Natural killer cell (primary cell): ENCODE measurements at regions not wholly inside any gene's neighbourhood (a gene's known extent, or its start where the extent isn't known, plus 50 kb on each side); places are given as distances from the start of the nearest gene placed in this dataset.
"Not testable (repeated sequence)": the region's sequence is repeated elsewhere in the genome, so short reads cannot be mapped to it uniquely, and the experiment has no call there.

ENCODE experiments used
- ATAC-seq, 3 donors: fragments of 150-1000 bp in 2 of 3; fragments of 200-7000 bp in 1 of 3; cut with Tn5 transposase; 1 replicate in 1 of 3; 2 replicates in 2 of 3; pipeline ENCODE4 v1.10.0; 2021; ENCODE audit warnings: mild to moderate bottlenecking in 2 of 3, moderate library complexity in 2 of 3
- DNase-seq, 2 donors: peaks; one replicate each; pipeline versions ENCODE4 v3.0.0 to v3.0.0-alpha.2; 2013 to 2021; ENCODE audit warnings: mixed read lengths in 1 of 2
- H3K27ac ChIP-seq: one replicate; pipeline ENCODE4 v1.5.1; 2013; ENCODE audit warnings: mild to moderate bottlenecking, low read length
- H3K27me3 ChIP-seq: one replicate; pipeline ENCODE4 v1.6.1; 2013; ENCODE audit warnings: low read length; ENCODE audit not compliant: control insufficient read depth, insufficient read depth
- H3K36me3 ChIP-seq: one replicate; pipeline ENCODE4 v1.6.1; 2013; ENCODE audit warnings: low read length; ENCODE audit not compliant: control insufficient read depth, insufficient read depth
- H3K4me1 ChIP-seq: one replicate; pipeline ENCODE4 v1.6.1; 2013; ENCODE audit warnings: low read length; ENCODE audit not compliant: control insufficient read depth, insufficient read depth
- H3K4me3 ChIP-seq: one replicate; pipeline ENCODE4 v1.5.1; 2013; ENCODE audit warnings: low read length
- H3K9me3 ChIP-seq: one replicate; pipeline ENCODE4 v1.6.1; 2013; ENCODE audit warnings: low read length; ENCODE audit not compliant: control insufficient read depth, insufficient read depth
- H3K27ac Mint-ChIP-seq, 2 donors: one replicate each; pipeline ENCODE4 v1.8.0; 2022; ENCODE audit warnings: mild to moderate bottlenecking in 2 of 2, mixed read lengths in 2 of 2, moderate library complexity in 1 of 2
- H3K27me3 Mint-ChIP-seq, 2 donors: one replicate each; pipeline ENCODE4 v1.8.0; 2022; ENCODE audit warnings: low read depth in 2 of 2, mixed read lengths in 2 of 2
- H3K36me3 Mint-ChIP-seq: one replicate; pipeline ENCODE4 v1.8.0; 2022; ENCODE audit warnings: mixed read lengths
- H3K4me1 Mint-ChIP-seq, 2 donors: one replicate each; pipeline ENCODE4 v1.8.0; 2022; ENCODE audit warnings: mixed read lengths in 2 of 2
- H3K4me3 Mint-ChIP-seq: one replicate; pipeline ENCODE4 v1.8.0; 2022; ENCODE audit warnings: mild to moderate bottlenecking, moderate library complexity, mixed read lengths
- H3K9me3 Mint-ChIP-seq, 2 donors: one replicate each; pipeline ENCODE4 v1.8.0; 2022; ENCODE audit warnings: mixed read lengths in 2 of 2
- WGBS: methylation state at CpG from one replicate; pipeline ENCODE4 v1.1.7; 2013; ENCODE audit warnings: missing lambda C conversion rate; ENCODE audit not compliant: insufficient coverage; 5-methylcytosine and 5-hydroxymethylcytosine counted together
- intact Hi-C: fragments of 100-400 bp; cut with micrococcal nuclease; formaldehyde crosslinking; loops from one replicate; pipeline ENCODE4 v1.14.2; 2022
- TF ChIP-seq, protein P1 (sequence below): fragments of 200-600 bp; IDR thresholded peaks from one replicate; pipeline ENCODE4 v1.8.0; 2022; ENCODE audit warnings: antibody characterized with exemption

DNA sequence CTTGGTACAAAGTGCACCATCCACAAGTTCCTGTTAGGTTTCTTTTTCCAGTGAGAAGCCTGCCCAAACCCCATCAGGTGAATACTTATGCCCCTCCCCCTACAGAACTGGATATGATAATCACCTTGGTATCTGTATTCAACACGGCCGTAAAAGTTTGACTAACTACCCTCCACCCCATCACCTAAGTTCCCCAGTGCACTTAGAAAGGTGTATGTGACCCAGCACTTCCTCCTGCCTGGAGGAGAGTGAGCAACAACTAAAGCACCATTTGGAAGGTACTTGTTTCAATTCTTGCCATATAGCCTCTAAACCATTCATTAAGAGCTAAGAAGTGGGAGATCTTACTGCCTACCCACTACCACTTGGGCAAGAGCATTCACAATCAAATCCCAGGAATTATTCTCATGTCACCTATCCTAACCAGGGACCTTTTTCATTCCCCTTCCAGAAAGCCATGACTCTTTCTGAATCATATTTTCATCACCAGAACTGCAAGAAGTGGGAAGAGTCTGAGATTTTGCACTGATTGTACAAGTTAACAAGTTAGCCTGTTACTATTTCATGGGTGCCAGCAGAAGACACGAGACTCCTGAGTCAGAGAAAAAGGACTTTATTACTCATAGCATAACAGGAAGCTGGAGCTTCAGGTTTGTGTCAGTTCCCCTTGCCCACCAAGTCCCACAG is 53.5 kb upstream of the NDUFV2 start:
- no peak overlapping the region for H3K27ac ChIP-seq
- intact Hi-C loops, result no loop called here
- H3K36me3 ChIP-seq, result no peaks in the 10 kb centered on the region
- TF ChIP-seq, protein P1, sequence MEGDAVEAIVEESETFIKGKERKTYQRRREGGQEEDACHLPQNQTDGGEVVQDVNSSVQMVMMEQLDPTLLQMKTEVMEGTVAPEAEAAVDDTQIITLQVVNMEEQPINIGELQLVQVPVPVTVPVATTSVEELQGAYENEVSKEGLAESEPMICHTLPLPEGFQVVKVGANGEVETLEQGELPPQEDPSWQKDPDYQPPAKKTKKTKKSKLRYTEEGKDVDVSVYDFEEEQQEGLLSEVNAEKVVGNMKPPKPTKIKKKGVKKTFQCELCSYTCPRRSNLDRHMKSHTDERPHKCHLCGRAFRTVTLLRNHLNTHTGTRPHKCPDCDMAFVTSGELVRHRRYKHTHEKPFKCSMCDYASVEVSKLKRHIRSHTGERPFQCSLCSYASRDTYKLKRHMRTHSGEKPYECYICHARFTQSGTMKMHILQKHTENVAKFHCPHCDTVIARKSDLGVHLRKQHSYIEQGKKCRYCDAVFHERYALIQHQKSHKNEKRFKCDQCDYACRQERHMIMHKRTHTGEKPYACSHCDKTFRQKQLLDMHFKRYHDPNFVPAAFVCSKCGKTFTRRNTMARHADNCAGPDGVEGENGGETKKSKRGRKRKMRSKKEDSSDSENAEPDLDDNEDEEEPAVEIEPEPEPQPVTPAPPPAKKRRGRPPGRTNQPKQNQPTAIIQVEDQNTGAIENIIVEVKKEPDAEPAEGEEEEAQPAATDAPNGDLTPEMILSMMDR, result no peak
- no peak overlapping the region for H3K4me3 Mint-ChIP-seq
- no peak overlapping the region for H3K27ac Mint-ChIP-seq
- 80% methylated on average over 3 of the region's 3 CpGs for WGBS
- no peaks in the 10 kb centered on the region for H3K4me1 ChIP-seq
- H3K36me3 Mint-ChIP-seq, result no peaks in the 10 kb centered on the region
- H3K27me3 Mint-ChIP-seq, result peaks cover 7 to 19% of the 10 kb centered on the region in 2 donors
- H3K4me1 Mint-ChIP-seq, result peaks cover 0 to 7% of the 10 kb centered on the region in 2 donors
- no peak for DNase-seq
- no peak for ATAC-seq
- no peak overlapping the region for H3K4me3 ChIP-seq
- H3K9me3 Mint-ChIP-seq, result peaks cover 0 to 3% of the 10 kb centered on the region in 2 donors
- no peaks in the 10 kb centered on the region for H3K9me3 ChIP-seq
- H3K27me3 ChIP-seq, result no peaks in the 10 kb centered on the region

DNA sequence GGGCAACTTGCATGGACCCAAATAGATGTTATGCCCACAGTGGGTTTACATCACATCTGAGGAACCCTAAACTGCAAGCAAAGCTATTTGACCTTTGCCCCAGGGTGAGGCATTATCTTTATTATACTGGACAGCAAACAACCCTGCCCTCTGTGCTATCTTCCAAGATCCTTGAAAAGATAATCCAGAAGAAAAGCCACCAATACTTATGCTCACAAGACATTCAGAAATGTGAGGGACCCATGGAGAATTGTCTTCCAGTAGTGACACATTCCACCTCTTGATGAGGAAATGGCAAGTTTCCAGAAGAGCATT is 53.0 kb upstream of the NDUFV2 start:
- Histone ChIP-seq H3K36me3 (no peaks in the 10 kb centered on the region), H3K27me3 (no peaks in the 10 kb centered on the region), H3K4me1 (no peaks in the 10 kb centered on the region), H3K9me3 (no peaks in the 10 kb centered on the region), H3K4me3 (no peak overlapping the region), H3K27ac (no peak overlapping the region)
- TF ChIP-seq, protein P1, result no peak
- Mint-ChIP-seq H3K9me3 (peaks cover 0 to 3% of the 10 kb centered on the region in 2 donors), H3K4me1 (peaks cover 0 to 7% of the 10 kb centered on the region in 2 donors), H3K27ac (no peak overlapping the region), H3K4me3 (no peak overlapping the region), H3K27me3 (peaks cover 5 to 14% of the 10 kb centered on the region in 2 donors), H3K36me3 (no peaks in the 10 kb centered on the region)
- ATAC-seq, result no peak
- intact Hi-C loops, result no loop called here
- no peak for DNase-seq

DNA sequence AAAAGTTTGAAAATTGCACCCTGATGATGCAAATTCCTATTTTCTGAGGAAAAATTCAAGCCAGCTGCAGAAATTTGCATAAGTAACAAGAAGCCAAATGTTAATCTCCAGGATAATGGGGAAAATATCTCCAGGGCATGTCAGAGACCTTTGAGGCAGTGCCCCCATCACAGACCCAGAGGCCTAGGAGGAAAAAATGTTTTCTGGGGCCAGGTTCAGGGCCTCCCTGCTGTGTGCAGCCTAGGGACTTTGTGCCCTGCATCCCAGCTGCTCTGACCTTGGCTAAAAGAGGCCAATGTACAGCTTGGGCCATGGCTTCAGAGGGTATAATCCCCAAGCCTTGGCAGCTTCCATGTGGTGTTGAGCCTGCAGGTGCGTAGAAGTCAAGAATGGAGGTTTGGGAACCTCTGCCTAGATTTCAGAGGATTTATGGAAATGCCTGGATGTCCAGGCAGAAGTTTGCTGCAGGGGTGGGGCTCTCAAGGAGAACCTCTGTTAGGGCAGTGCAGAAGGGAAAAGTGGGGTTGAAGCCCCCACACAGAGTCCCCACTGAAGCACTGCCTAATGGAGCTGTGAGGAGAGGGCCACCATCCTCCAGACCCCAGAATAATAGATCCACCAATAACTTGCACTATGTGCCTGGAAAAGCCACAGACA is 51.7 kb upstream of the NDUFV2 start:
- 100% methylated on average over 1 of the region's 1 CpG for WGBS
- H3K4me1 Mint-ChIP-seq, H3K9me3 Mint-ChIP-seq, H3K27me3 ChIP-seq, H3K27ac ChIP-seq, H3K36me3 ChIP-seq, H3K36me3 Mint-ChIP-seq, H3K9me3 ChIP-seq, ATAC-seq, H3K4me3 ChIP-seq, H3K4me3 Mint-ChIP-seq, H3K27ac Mint-ChIP-seq, intact Hi-C loops, H3K4me1 ChIP-seq, DNase-seq, H3K27me3 Mint-ChIP-seq: not testable (repeated sequence)
